C4-2B (cell line): ENCODE measurements at regions not wholly inside any gene's neighbourhood (a gene's known extent, or its start where the extent isn't known, plus 50 kb on each side); places are given as distances from the start of the nearest gene placed in this dataset.

Source experiments
- H3K27ac ChIP-seq: fragments of 450-650 bp; 2 replicates; pipeline ENCODE4 v1.5.1; 2017
- CTCF ChIP-seq: fragments of 450-650 bp; conservative IDR thresholded peaks from 2 replicates; pipeline ENCODE4 v1.5.1; 2017; ENCODE audit warnings: mild to moderate bottlenecking
- ZFX ChIP-seq: fragments of 450-650 bp; IDR thresholded peaks from 2 replicates; pipeline ENCODE4 v1.6.1; 2017

GRCh38 chr6:103672169-103672568 is 1187.5 kb downstream of the HACE1 start:
- no peak overlapping the region for H3K27ac ChIP-seq
- TF ChIP-seq ZFX (no peak), CTCF (peak; percentile 46)

GRCh38 chr6:103629613-103630012 is 1230.1 kb downstream of the HACE1 start:
- no peak overlapping the region for H3K27ac ChIP-seq
- TF ChIP-seq CTCF (no peak), ZFX (no peak)

DNA sequence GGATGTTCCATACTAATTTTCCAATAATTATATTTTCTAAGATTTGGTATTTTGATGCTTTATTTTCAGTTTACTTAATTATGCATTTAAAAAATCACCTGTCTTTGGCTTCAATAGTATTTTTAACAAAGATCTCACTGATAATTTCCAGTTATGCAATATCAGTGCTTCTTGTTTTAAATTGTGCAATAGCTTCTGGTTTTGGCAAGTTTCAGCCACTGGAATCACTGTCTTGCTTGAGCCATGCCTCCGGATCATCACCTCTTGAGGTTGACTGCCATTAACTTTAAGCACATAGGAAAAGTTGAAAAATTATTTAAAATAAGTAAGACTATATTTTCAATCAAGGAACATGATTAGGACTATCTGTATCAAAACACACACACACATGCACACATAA is 1242.1 kb downstream of the HACE1 start:
- no peak for TF ChIP-seq ZFX
- no peak for TF ChIP-seq CTCF
- H3K27ac ChIP-seq = no peak overlapping the region

- no peak overlapping the region for H3K27ac ChIP-seq
- no peak for TF ChIP-seq CTCF
- no peak for TF ChIP-seq ZFX
Measured at GRCh38 chr6:103587722-103588121, 1272.0 kb downstream of the HACE1 start.

DNA sequence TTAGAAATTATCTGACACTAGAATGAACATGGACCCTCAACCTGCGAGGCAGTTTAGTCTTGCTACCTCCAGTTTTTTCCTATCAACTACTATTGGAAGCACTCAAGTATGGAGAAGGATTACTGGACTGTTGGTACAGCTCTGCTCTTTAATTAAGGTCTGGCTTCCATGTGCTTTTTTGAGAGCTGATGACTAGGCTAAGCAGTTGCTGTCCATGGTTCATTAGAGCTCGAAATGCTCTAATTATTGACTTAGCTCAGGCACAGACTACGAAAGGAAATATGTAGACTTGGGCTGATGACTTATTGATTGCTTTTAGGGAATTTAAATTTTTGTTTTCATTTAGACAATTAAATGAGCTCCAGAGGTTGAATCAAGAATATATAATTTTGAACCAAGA is 1281.6 kb downstream of the HACE1 start:
- TF ChIP-seq CTCF (no peak), ZFX (no peak)
- H3K27ac ChIP-seq = no peak overlapping the region

DNA sequence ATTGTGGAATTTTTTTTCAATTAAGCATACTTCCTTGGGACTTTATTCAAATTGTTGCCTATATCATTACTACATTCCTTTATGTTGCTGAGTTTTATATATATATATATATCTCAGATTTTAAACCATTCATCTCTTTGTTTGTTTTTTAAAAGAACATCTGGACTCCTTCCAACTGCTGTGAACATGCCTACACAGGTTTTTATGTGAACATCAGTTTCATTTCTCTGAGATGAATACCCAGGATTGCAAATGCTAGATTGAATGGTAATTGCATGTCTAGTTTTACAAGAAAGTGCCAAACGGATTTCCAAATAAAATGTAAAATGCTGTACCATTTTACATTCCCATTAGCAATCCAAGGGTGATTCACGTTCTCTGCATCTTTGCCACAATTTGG is 1289.3 kb downstream of the HACE1 start:
- no peak for TF ChIP-seq ZFX
- no peak for TF ChIP-seq CTCF
- H3K27ac ChIP-seq = no peak overlapping the region

GRCh38 chr6:103554911-103555310 is 1304.8 kb downstream of the HACE1 start:
- TF ChIP-seq CTCF = no peak
- TF ChIP-seq ZFX = no peak
- H3K27ac ChIP-seq = no peak overlapping the region
